Esophagus muscularis mucosa (tissue), 4 donors: ENCODE measurements at regions not wholly inside any gene's neighbourhood (a gene's known extent, or its start where the extent isn't known, plus 50 kb on each side); places are given as distances from the start of the nearest gene placed in this dataset.

Experiments
- CTCF ChIP-seq, 3 experiments: fragments of 200-600 bp in 2 of 3; fragments of 450-650 bp in 1 of 3; sonication (generic) in 2 of 3; IDR thresholded peaks; one replicate each; pipeline ENCODE4 v1.5.1; 2017 to 2019; ENCODE audit warnings: antibody characterized with exemption in 3 of 3, mild to moderate bottlenecking in 2 of 3, moderate library complexity in 1 of 3
- EP300 ChIP-seq: sonication (generic); formaldehyde crosslinking; IDR thresholded peaks from one replicate; pipeline ENCODE4 v1.6.1; 2017; ENCODE audit warnings: antibody characterized with exemption
- POLR2AphosphoS5 ChIP-seq, 2 donors: sonication (generic); formaldehyde crosslinking; IDR thresholded peaks; one replicate each; pipeline ENCODE4 v1.6.1; 2017; ENCODE audit warnings: antibody characterized with exemption in 2 of 2

GRCh38 chr9:22382331-22382730 lies 64.3 kb upstream of the DMRTA1 start:
- TF ChIP-seq CTCF (IDR thresholded peaks at IDR 0.05) (no peak), EP300 (no peak), POLR2AphosphoS5 (IDR thresholded peaks at IDR 0.05) (no peak)
